ENCODE measurements at regions not wholly inside any gene's neighbourhood (a gene's known extent, or its start where the extent isn't known, plus 50 kb on each side); places are given as distances from the start of the nearest gene placed in this dataset.

DNA sequence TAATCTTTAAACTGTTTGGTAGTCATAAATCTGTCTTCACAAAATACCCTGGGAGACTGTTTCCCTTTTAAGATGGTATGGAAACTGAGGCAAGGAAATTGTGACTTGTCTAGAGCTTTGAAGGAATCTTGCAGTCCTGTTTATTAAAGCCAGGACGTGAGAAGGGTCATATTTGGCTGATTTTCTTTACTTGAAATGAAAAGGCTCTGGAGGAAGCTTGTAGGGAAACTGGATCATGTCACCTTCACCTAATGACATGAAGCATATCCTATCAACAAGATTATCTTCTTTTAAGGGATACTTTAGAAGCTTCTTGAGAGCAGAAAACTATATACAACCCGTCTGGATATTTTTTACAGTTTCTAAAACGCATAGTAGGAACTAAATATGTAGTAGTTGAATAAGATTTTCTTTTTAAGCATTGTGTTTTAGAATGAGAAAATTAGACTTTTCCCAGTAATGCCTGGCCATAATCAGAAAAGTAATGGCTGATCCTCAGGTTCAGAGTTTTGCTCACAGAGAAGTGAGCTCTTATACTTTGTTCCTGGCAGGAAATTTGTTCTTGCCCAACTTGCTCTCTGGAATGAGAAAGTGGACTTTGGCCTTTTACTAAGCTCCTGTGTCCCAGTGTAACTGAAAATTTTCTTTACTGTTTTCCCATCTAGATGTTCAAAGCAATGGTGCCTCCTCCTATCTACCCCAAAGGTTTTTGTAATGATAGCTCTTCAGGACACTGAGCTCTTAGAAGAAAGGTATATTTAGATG lies 136.8 kb upstream of the AFF2 start:
- no peaks in the 10 kb centered on the region for H3K27me3 ChIP-seq (ENCODE audit: insufficient read depth, low read length)
- no peaks in the 10 kb centered on the region for H3K36me3 ChIP-seq (ENCODE audit: insufficient read depth, low read length)
- WGBS, result 95% methylated on average over 2 of the region's 3 CpGs
- H3K4me3 ChIP-seq (ENCODE audit: low read length), result no peak overlapping the region
- no peak overlapping the region for H3K9ac ChIP-seq (ENCODE audit: low read depth, low read length)
- no peaks in the 10 kb centered on the region; the same call in 1 of the 2 replicates for H3K4me1 ChIP-seq (ENCODE audit: insufficient read depth, low read length)
- no peaks in the 10 kb centered on the region for H3K9me3 ChIP-seq (ENCODE audit: insufficient read depth, low read depth, low read length)
- no peak overlapping the region for H3K27ac ChIP-seq (ENCODE audit: low read depth, low read length)

DNA sequence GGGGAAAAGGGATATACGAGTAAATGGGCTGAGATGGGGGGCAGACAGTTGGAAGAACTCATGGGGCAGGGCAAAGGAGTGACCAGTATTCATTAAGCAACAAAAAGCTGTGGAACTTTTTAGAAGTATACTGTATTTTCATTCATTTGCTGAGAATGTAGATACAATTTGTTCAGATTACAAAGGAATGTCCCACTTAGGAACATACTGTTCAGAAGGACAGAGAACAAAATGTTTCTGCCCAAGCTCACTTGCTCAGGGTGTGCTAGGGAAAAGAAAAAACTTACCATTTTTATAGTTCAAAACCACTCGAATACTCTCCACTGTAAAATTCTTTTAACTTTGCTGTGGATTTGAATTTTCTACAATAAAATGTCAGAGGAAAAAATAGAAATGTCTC lies 135.2 kb upstream of the AFF2 start:
- 78% methylated on average over 1 of the region's 2 CpGs for WGBS
- H3K9ac ChIP-seq (ENCODE audit: low read depth, low read length), result no peak overlapping the region
- no peaks in the 10 kb centered on the region; the same call in 1 of the 2 replicates for H3K4me1 ChIP-seq (ENCODE audit: insufficient read depth, low read length)
- no peak overlapping the region for H3K4me3 ChIP-seq (ENCODE audit: low read length)
- H3K27me3 ChIP-seq (ENCODE audit: insufficient read depth, low read length), result no peaks in the 10 kb centered on the region
- no peaks in the 10 kb centered on the region for H3K36me3 ChIP-seq (ENCODE audit: insufficient read depth, low read length)
- H3K27ac ChIP-seq (ENCODE audit: low read depth, low read length), result no peak overlapping the region
- no peaks in the 10 kb centered on the region for H3K9me3 ChIP-seq (ENCODE audit: insufficient read depth, low read depth, low read length)

- 91% methylated on average over 3 of the region's 3 CpGs for WGBS
- no peak overlapping the region for H3K27ac ChIP-seq (ENCODE audit: low read depth, low read length)
- H3K36me3 ChIP-seq (ENCODE audit: insufficient read depth, low read length), result no peaks in the 10 kb centered on the region
- no peaks in the 10 kb centered on the region for H3K9me3 ChIP-seq (ENCODE audit: insufficient read depth, low read depth, low read length)
- no peaks in the 10 kb centered on the region for H3K27me3 ChIP-seq (ENCODE audit: insufficient read depth, low read length)
- no peak overlapping the region for H3K4me3 ChIP-seq (ENCODE audit: low read length)
- H3K9ac ChIP-seq (ENCODE audit: low read depth, low read length), result no peak overlapping the region
- no peaks in the 10 kb centered on the region; the same call in 1 of the 2 replicates for H3K4me1 ChIP-seq (ENCODE audit: insufficient read depth, low read length)
Observed at GRCh38 chrX:148371291-148371690, 129.1 kb upstream of the AFF2 start.

DNA sequence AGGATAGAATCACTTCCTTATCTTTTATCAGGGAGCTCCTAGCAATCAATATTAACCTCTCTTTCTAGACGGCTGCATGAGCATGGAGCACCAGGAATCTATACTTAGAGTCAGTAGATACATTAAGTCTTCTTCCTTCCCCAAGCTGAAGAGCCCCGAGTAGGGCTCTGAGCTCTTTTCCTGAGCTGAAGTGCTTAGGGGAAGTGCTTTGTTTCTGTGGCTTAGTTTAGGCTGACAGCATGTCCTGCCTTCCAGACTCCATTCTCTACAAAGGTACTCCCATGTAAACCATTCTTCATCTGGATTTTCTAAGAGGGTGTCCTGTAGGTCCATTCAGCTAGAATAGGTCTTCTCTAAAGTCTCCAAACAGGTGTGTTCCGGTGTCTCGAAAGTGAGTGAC lies 127.5 kb upstream of the AFF2 start:
- H3K27me3 ChIP-seq (ENCODE audit: insufficient read depth, low read length), result no peaks in the 10 kb centered on the region
- no peaks in the 10 kb centered on the region for H3K4me1 ChIP-seq (ENCODE audit: insufficient read depth, low read length)
- H3K27ac ChIP-seq (ENCODE audit: low read depth, low read length), result no peak overlapping the region
- no peaks in the 10 kb centered on the region for H3K9me3 ChIP-seq (ENCODE audit: insufficient read depth, low read depth, low read length)
- no peak overlapping the region for H3K4me3 ChIP-seq (ENCODE audit: low read length)
- no peaks in the 10 kb centered on the region for H3K36me3 ChIP-seq (ENCODE audit: insufficient read depth, low read length)
- H3K9ac ChIP-seq (ENCODE audit: low read depth, low read length), result no peak overlapping the region
- 67% methylated on average over 3 of the region's 4 CpGs for WGBS

DNA sequence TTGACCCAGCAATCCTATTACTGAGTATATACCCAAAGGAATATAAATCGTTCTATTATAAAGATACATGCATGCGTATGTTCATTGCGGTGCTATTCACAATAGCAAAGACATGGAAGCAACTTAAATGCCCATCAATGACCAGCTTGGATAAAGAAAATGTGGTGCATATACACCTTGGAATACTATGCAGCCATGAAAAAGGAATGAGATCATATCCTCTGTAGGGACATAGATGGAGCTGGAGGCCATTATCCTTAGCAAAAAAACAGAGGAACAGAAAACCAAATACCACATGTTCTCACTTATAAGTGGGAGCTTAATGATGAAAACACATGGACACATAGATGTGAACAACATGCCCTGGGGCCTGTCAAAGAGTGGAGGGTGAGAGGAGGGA lies 124.1 kb upstream of the AFF2 start:
- WGBS, result 100% methylated on average over 3 of the region's 3 CpGs

DNA sequence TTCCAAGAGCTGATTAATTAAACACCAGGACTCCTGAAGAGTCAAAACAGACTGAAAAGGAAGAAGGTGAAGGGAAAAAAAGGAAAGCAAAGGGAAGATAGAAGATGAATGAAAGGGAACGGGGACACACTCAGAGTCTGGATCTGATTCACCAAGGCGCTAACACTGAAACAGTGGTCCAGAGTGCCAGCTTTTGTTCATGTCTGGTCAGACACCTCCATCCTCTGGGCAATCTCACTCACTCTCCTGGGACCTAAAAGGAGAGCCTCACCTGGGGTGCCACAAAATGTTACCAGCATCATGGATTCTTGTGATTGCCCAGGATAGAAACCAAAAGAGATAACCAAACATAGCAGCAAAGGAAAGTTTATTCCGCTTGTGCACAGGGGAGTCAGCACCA lies 120.3 kb upstream of the AFF2 start:
- Histone ChIP-seq H3K27me3 (ENCODE audit: insufficient read depth, low read length) (no peaks in the 10 kb centered on the region), H3K27ac (ENCODE audit: low read depth, low read length) (no peak overlapping the region), H3K36me3 (ENCODE audit: insufficient read depth, low read length) (no peaks in the 10 kb centered on the region), H3K4me3 (ENCODE audit: low read length) (no peak overlapping the region), H3K9me3 (ENCODE audit: insufficient read depth, low read depth, low read length) (no peaks in the 10 kb centered on the region), H3K9ac (ENCODE audit: low read depth, low read length) (no peak overlapping the region), H3K4me1 (ENCODE audit: insufficient read depth, low read length) (peaks cover 25% of the 10 kb centered on the region)
- 94% methylated on average over 3 of the region's 3 CpGs for WGBS

More for the DNA sequence above, 124.1 kb upstream of the AFF2 start:
- peaks cover 6% of the 10 kb centered on the region for H3K4me1 ChIP-seq (ENCODE audit: insufficient read depth, low read length)
- no peak overlapping the region for H3K27ac ChIP-seq (ENCODE audit: low read depth, low read length)
- no peaks in the 10 kb centered on the region for H3K27me3 ChIP-seq (ENCODE audit: insufficient read depth, low read length)
- no peak overlapping the region for H3K4me3 ChIP-seq (ENCODE audit: low read length)
- no peaks in the 10 kb centered on the region for H3K9me3 ChIP-seq (ENCODE audit: insufficient read depth, low read depth, low read length)
- H3K36me3 ChIP-seq (ENCODE audit: insufficient read depth, low read length), result no peaks in the 10 kb centered on the region
- H3K9ac ChIP-seq (ENCODE audit: low read depth, low read length), result no peak overlapping the region

- Histone ChIP-seq H3K27me3 (ENCODE audit: insufficient read depth, low read length) (no peaks in the 10 kb centered on the region), H3K36me3 (ENCODE audit: insufficient read depth, low read length) (no peaks in the 10 kb centered on the region), H3K9ac (ENCODE audit: low read depth, low read length) (no peak overlapping the region), H3K4me3 (ENCODE audit: low read length) (no peak overlapping the region), H3K4me1 (ENCODE audit: insufficient read depth, low read length) (peaks cover 25% of the 10 kb centered on the region), H3K9me3 (ENCODE audit: insufficient read depth, low read depth, low read length) (no peaks in the 10 kb centered on the region), H3K27ac (ENCODE audit: low read depth, low read length) (no peak overlapping the region)
- 68% methylated on average over 7 of the region's 9 CpGs for WGBS
Observed at GRCh38 chrX:148380650-148381561, 119.5 kb upstream of the AFF2 start.

GRCh38 chrX:148381603-148382002 lies 118.8 kb upstream of the AFF2 start:
- WGBS, result 82% methylated on average over 2 of the region's 2 CpGs
- Histone ChIP-seq H3K9ac (ENCODE audit: low read depth, low read length) (no peak overlapping the region), H3K27ac (ENCODE audit: low read depth, low read length) (no peak overlapping the region), H3K27me3 (ENCODE audit: insufficient read depth, low read length) (no peaks in the 10 kb centered on the region), H3K36me3 (ENCODE audit: insufficient read depth, low read length) (no peaks in the 10 kb centered on the region), H3K4me1 (ENCODE audit: insufficient read depth, low read length) (peaks cover 25% of the 10 kb centered on the region), H3K9me3 (ENCODE audit: insufficient read depth, low read depth, low read length) (no peaks in the 10 kb centered on the region), H3K4me3 (ENCODE audit: low read length) (no peak overlapping the region)

GRCh38 chrX:148382983-148383382 lies 117.4 kb upstream of the AFF2 start:
- 51% methylated on average over 2 of the region's 2 CpGs for WGBS
- Histone ChIP-seq H3K9ac (ENCODE audit: low read depth, low read length) (no peak overlapping the region), H3K27me3 (ENCODE audit: insufficient read depth, low read length) (no peaks in the 10 kb centered on the region), H3K4me3 (ENCODE audit: low read length) (no peak overlapping the region), H3K4me1 (ENCODE audit: insufficient read depth, low read length) (peaks cover 25% of the 10 kb centered on the region), H3K27ac (ENCODE audit: low read depth, low read length) (no peak overlapping the region), H3K36me3 (ENCODE audit: insufficient read depth, low read length) (no peaks in the 10 kb centered on the region), H3K9me3 (ENCODE audit: insufficient read depth, low read depth, low read length) (no peaks in the 10 kb centered on the region)

- WGBS, result 87% methylated on average over 1 of the region's 2 CpGs
- Histone ChIP-seq H3K4me1 (ENCODE audit: insufficient read depth, low read length) (peaks cover 25% of the 10 kb centered on the region), H3K9me3 (ENCODE audit: insufficient read depth, low read depth, low read length) (no peaks in the 10 kb centered on the region), H3K36me3 (ENCODE audit: insufficient read depth, low read length) (no peaks in the 10 kb centered on the region), H3K27ac (ENCODE audit: low read depth, low read length) (no peak overlapping the region), H3K27me3 (ENCODE audit: insufficient read depth, low read length) (no peaks in the 10 kb centered on the region), H3K4me3 (ENCODE audit: low read length) (no peak overlapping the region), H3K9ac (ENCODE audit: low read depth, low read length) (no peak overlapping the region)
Observed at GRCh38 chrX:148385471-148385870, 114.9 kb upstream of the AFF2 start.

- Histone ChIP-seq H3K27ac (ENCODE audit: low read depth, low read length) (no peak overlapping the region), H3K27me3 (ENCODE audit: insufficient read depth, low read length) (no peaks in the 10 kb centered on the region), H3K4me3 (ENCODE audit: low read length) (no peak overlapping the region), H3K36me3 (ENCODE audit: insufficient read depth, low read length) (no peaks in the 10 kb centered on the region), H3K4me1 (ENCODE audit: insufficient read depth, low read length) (no peaks in the 10 kb centered on the region), H3K9ac (ENCODE audit: low read depth, low read length) (no peak overlapping the region), H3K9me3 (ENCODE audit: insufficient read depth, low read depth, low read length) (no peaks in the 10 kb centered on the region)
- no CpG with 5 or more reads among the region's 2 CpGs for WGBS
Observed at GRCh38 chrX:148389629-148390028, 110.8 kb upstream of the AFF2 start.

Data from HUES64 (cell line).